Panc1 (cell line): ENCODE measurements at regions not wholly inside any gene's neighbourhood (a gene's known extent, or its start where the extent isn't known, plus 50 kb on each side); places are given as distances from the start of the nearest gene placed in this dataset.

Experiments used
- ATAC-seq: fragments of 200-7000 bp; cut with Tn5 transposase; 2 replicates; pipeline ENCODE4 v1.9.1; 2020; ENCODE audit warnings: mild to moderate bottlenecking, moderate library complexity
- BruUV-seq: library from RNA; stranded (reverse); fragments of 400-500 nt; replicated peaks from 2 replicates; lab custom pipeline; 2021; lab: Mats Ljungman, UMichigan
- CTCF ChIA-PET: fragments of 300-600 bp; sonication (Branson Sonifier 250); formaldehyde crosslinking; loops from one replicate; lab custom pipeline; 2022; ENCODE audit warnings: antibody characterized with exemption; lab: Charles Lee
- POLR2A ChIA-PET: fragments of 300-600 bp; sonication (Branson Sonifier 250); formaldehyde crosslinking; loops from one replicate; lab custom pipeline; 2022; ENCODE audit warnings: antibody characterized with exemption; lab: Charles Lee
- DNase-seq: peaks from one replicate; pipeline ENCODE4 v3.0.0-alpha.2; 2010; ENCODE audit warnings: low read depth, low spot score
- H3K27ac ChIP-seq: 2 replicates; pipeline ENCODE4 v1.5.1; 2011; ENCODE audit warnings: mild to moderate bottlenecking, low read length, inconsistent platforms
- H3K27me3 ChIP-seq: fragments of 200-500 bp; sonication (Bioruptor generic); 2 replicates; pipeline ENCODE4 v1.6.0; 2014; ENCODE audit warnings: low read length, inconsistent platforms; ENCODE audit not compliant: control insufficient read depth, insufficient read depth
- H3K36me3 ChIP-seq: fragments of 200-500 bp; sonication (Bioruptor generic); 2 replicates; pipeline ENCODE4 v1.5.1; 2014; ENCODE audit warnings: inconsistent platforms, mild to moderate bottlenecking, low read length, moderate library complexity; ENCODE audit not compliant: control insufficient read depth, insufficient read depth
- H3K4me1 ChIP-seq: 2 replicates; pipeline ENCODE4 v1.5.1; 2011; ENCODE audit warnings: inconsistent platforms, mild to moderate bottlenecking, low read length, moderate library complexity; ENCODE audit not compliant: control insufficient read depth, insufficient read depth
- H3K4me3 ChIP-seq, 2 experiments: 2 replicates each; pipeline ENCODE4 v1.5.1; 2011 to 2012; ENCODE audit warnings: low read depth in 2 of 2, low read length in 2 of 2, mild to moderate bottlenecking in 2 of 2, inconsistent platforms in 1 of 2, moderate library complexity in 1 of 2
- H3K9me3 ChIP-seq: fragments of 200-500 bp; sonication (Bioruptor generic); 2 replicates; pipeline ENCODE4 v1.5.1; 2014; ENCODE audit warnings: low read depth, mild to moderate bottlenecking, inconsistent platforms, low read length, moderate library complexity; ENCODE audit not compliant: control insufficient read depth, insufficient read depth
- CTCF ChIP-seq: fragments of 450-650 bp; IDR thresholded peaks from 2 replicates; pipeline ENCODE4 v1.5.1; 2017; ENCODE audit warnings: mild to moderate bottlenecking
- POLR2AphosphoS5 ChIP-seq: IDR thresholded peaks from 2 replicates; pipeline ENCODE4 v1.6.1; 2012; ENCODE audit warnings: mild to moderate bottlenecking, low read depth, low read length, moderate library complexity
- SIN3A ChIP-seq: IDR thresholded peaks from 2 replicates; pipeline ENCODE4 v1.6.1; 2012; ENCODE audit warnings: low read depth, mild to moderate bottlenecking, low read length, moderate library complexity, borderline replicate concordance; ENCODE audit not compliant: insufficient read depth
- TCF7L2 ChIP-seq: IDR thresholded peaks from 2 replicates; pipeline ENCODE4 v1.6.1; 2011; ENCODE audit warnings: mild to moderate bottlenecking, low read depth, low read length, inconsistent platforms
- in situ Hi-C: cut with HindIII; loops from 2 replicates; pipeline ENCODE4 v1.10.0; 2016; ENCODE audit warnings: low sequenced_read_pairs, low pct_unique_long_range_greater_than_20kb
- intact Hi-C: fragments of 100-400 bp; cut with micrococcal nuclease; formaldehyde crosslinking; loops from one replicate; pipeline ENCODE4 v1.10.0; 2022; ENCODE audit not compliant: unreplicated experiment
- TF ChIP-seq, protein P1 (sequence below), 2 experiments: IDR thresholded peaks; 2 replicates each; pipeline ENCODE4 v1.6.1; 2011 to 2012; ENCODE audit warnings: low read depth in 2 of 2, control low read depth in 1 of 2, low read length in 1 of 2, mild to moderate bottlenecking in 1 of 2, moderate library complexity in 1 of 2; ENCODE audit not compliant: insufficient read depth in 1 of 2

GRCh38 chr7:81583882-81584533 lies 185.8 kb downstream of the HGF start:
- no peak overlapping the region for H3K4me3 ChIP-seq
- ChIA-PET CTCF (no interaction called here), POLR2A (no interaction called here)
- H3K27me3 ChIP-seq: no peaks in the 10 kb centered on the region
- BruUV-seq: no TSS peak
- no peak overlapping the region for H3K27ac ChIP-seq
- in situ Hi-C loops: no loop called here
- H3K4me1 ChIP-seq: no peaks in the 10 kb centered on the region
- H3K36me3 ChIP-seq: no peaks in the 10 kb centered on the region
- H3K9me3 ChIP-seq: no peaks in the 10 kb centered on the region
- no peak for DNase-seq
- intact Hi-C loops: no loop called here
- no peak for ATAC-seq
- no peak for TF ChIP-seq TCF7L2
- TF ChIP-seq POLR2AphosphoS5: no peak
- TF ChIP-seq, protein P1, sequence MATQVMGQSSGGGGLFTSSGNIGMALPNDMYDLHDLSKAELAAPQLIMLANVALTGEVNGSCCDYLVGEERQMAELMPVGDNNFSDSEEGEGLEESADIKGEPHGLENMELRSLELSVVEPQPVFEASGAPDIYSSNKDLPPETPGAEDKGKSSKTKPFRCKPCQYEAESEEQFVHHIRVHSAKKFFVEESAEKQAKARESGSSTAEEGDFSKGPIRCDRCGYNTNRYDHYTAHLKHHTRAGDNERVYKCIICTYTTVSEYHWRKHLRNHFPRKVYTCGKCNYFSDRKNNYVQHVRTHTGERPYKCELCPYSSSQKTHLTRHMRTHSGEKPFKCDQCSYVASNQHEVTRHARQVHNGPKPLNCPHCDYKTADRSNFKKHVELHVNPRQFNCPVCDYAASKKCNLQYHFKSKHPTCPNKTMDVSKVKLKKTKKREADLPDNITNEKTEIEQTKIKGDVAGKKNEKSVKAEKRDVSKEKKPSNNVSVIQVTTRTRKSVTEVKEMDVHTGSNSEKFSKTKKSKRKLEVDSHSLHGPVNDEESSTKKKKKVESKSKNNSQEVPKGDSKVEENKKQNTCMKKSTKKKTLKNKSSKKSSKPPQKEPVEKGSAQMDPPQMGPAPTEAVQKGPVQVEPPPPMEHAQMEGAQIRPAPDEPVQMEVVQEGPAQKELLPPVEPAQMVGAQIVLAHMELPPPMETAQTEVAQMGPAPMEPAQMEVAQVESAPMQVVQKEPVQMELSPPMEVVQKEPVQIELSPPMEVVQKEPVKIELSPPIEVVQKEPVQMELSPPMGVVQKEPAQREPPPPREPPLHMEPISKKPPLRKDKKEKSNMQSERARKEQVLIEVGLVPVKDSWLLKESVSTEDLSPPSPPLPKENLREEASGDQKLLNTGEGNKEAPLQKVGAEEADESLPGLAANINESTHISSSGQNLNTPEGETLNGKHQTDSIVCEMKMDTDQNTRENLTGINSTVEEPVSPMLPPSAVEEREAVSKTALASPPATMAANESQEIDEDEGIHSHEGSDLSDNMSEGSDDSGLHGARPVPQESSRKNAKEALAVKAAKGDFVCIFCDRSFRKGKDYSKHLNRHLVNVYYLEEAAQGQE (IDR thresholded peaks at IDR 0.05; ENCODE audit: insufficient read depth in 1 of 2, low read depth in 2 of 2, low read length in 1 of 2): no peak
- no peak for TF ChIP-seq SIN3A
- no peak for TF ChIP-seq CTCF

DNA sequence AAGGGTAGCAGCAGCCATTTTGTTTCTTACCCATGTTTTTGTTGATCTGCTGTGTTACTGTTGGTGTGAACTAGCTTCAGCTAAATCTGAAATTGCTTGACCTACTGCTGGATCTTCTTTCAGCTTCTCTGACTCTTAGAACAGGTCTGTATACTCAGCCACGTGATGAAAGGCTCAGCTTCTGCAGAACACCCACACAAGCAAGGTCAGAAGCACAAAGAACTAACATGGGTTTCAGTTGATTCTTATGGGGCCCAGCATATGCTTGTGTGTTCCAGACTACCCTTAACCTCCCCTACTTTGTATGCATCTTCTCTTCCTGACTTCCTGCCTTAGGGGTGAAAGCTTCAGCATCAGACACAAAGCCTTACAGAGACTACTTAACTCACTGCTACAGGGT lies 186.8 kb downstream of the HGF start:
- Histone ChIP-seq H3K27ac (no peak overlapping the region), H3K27me3 (no peaks in the 10 kb centered on the region), H3K36me3 (no peaks in the 10 kb centered on the region), H3K4me1 (no peaks in the 10 kb centered on the region), H3K9me3 (no peaks in the 10 kb centered on the region), H3K4me3 (no peak overlapping the region)
- TF ChIP-seq, protein P1 (IDR thresholded peaks at IDR 0.05; ENCODE audit: insufficient read depth in 1 of 2, low read depth in 2 of 2, low read length in 1 of 2): no peak
- TF ChIP-seq POLR2AphosphoS5: no peak
- TF ChIP-seq TCF7L2: no peak
- TF ChIP-seq CTCF: no peak
- TF ChIP-seq SIN3A: no peak
- no peak for DNase-seq
- CTCF ChIA-PET: no interaction called here
- in situ Hi-C loops (no loop called here), intact Hi-C loops (no loop called here)
- no TSS peak for BruUV-seq
- POLR2A ChIA-PET: no interaction called here
- ATAC-seq: no peak
